Naive thymus-derived CD4-positive, alpha-beta T cell (primary cell): ENCODE measurements at regions not wholly inside any gene's neighbourhood (a gene's known extent, or its start where the extent isn't known, plus 50 kb on each side); places are given as distances from the start of the nearest gene placed in this dataset.

ENCODE experiments used
- ATAC-seq: fragments of 150-1000 bp; cut with Tn5 transposase; 2 replicates; pipeline ENCODE4 v1.10.0; 2021; ENCODE audit warnings: mild to moderate bottlenecking, moderate library complexity
- CTCF ChIA-PET: fragments of 350-600 bp; sonication (Branson Sonifier 250); formaldehyde crosslinking; loops from one replicate; lab custom pipeline; 2021; ENCODE audit warnings: antibody characterized with exemption; lab: Charles Lee
- POLR2A ChIA-PET: fragments of 350-600 bp; sonication (Branson Sonifier 250); formaldehyde crosslinking; loops from one replicate; lab custom pipeline; 2021; ENCODE audit warnings: antibody characterized with exemption, inconsistent platforms; lab: Charles Lee
- DNase-seq, 9 donors: peaks; one replicate each; pipeline versions ENCODE4 v3.0.0 to v3.0.0-alpha.2; 2020 to 2022; ENCODE audit warnings: mixed read lengths in 1 of 9
- H3K27ac ChIP-seq: one replicate; pipeline ENCODE4 v1.7.0; 2013; ENCODE audit warnings: mild to moderate bottlenecking, low read depth, low read length, moderate library complexity
- H3K27me3 ChIP-seq, 2 donors: one replicate each; pipeline ENCODE4 v1.7.0; 2013; ENCODE audit warnings: low read length in 2 of 2, mild to moderate bottlenecking in 2 of 2, moderate library complexity in 2 of 2; ENCODE audit not compliant: control insufficient read depth in 2 of 2, insufficient read depth in 2 of 2
- H3K36me3 ChIP-seq, 3 experiments: 1 replicate in 2 of 3; 2 replicates in 1 of 3; pipeline ENCODE4 v1.7.0; 2013; ENCODE audit warnings: low read length in 3 of 3, mild to moderate bottlenecking in 3 of 3, moderate library complexity in 1 of 3; ENCODE audit not compliant: insufficient read depth in 3 of 3, control insufficient read depth in 2 of 3
- H3K4me1 ChIP-seq, 2 donors: one replicate each; pipeline ENCODE4 v1.7.0; 2013; ENCODE audit warnings: low read length in 2 of 2, mild to moderate bottlenecking in 2 of 2, moderate library complexity in 1 of 2; ENCODE audit not compliant: control insufficient read depth in 2 of 2, insufficient read depth in 2 of 2
- H3K4me3 ChIP-seq: 2 replicates; pipeline ENCODE4 v1.7.0; 2013; ENCODE audit warnings: mild to moderate bottlenecking, low read length
- H3K9me3 ChIP-seq, 3 experiments: 1 replicate in 2 of 3; 2 replicates in 1 of 3; pipeline ENCODE4 v1.7.0; 2013; ENCODE audit warnings: low read length in 3 of 3; ENCODE audit not compliant: control insufficient read depth in 2 of 3
- H3K27ac Mint-ChIP-seq, 9 donors: one replicate each; pipeline ENCODE4 v1.8.0; 2020 to 2022; ENCODE audit warnings: mixed read lengths in 9 of 9, mild to moderate bottlenecking in 8 of 9, moderate library complexity in 5 of 9, inconsistent platforms in 2 of 9
- H3K27me3 Mint-ChIP-seq, 5 donors: one replicate each; pipeline ENCODE4 v1.8.0; 2021 to 2022; ENCODE audit warnings: mixed read lengths in 5 of 5, mild to moderate bottlenecking in 1 of 5
- H3K36me3 Mint-ChIP-seq, 5 donors: one replicate each; pipeline ENCODE4 v1.8.0; 2020 to 2022; ENCODE audit warnings: mixed read lengths in 5 of 5, mild to moderate bottlenecking in 3 of 5, inconsistent platforms in 1 of 5
- H3K4me1 Mint-ChIP-seq, 7 donors: one replicate each; pipeline ENCODE4 v1.8.0; 2020 to 2022; ENCODE audit warnings: mixed read lengths in 7 of 7, mild to moderate bottlenecking in 3 of 7, inconsistent platforms in 1 of 7
- H3K4me3 Mint-ChIP-seq, 10 donors: one replicate each; pipeline ENCODE4 v1.8.0; 2020 to 2022; ENCODE audit warnings: mild to moderate bottlenecking in 10 of 10, mixed read lengths in 10 of 10, moderate library complexity in 6 of 10, inconsistent platforms in 2 of 10
- H3K9me3 Mint-ChIP-seq, 11 donors: one replicate each; pipeline ENCODE4 v1.8.0; 2020 to 2022; ENCODE audit warnings: mixed read lengths in 11 of 11, mild to moderate bottlenecking in 4 of 11, inconsistent platforms in 1 of 11, moderate library complexity in 1 of 11
- intact Hi-C, 2 donors: fragments of 100-400 bp; cut with micrococcal nuclease; formaldehyde crosslinking; loops; one replicate each; pipeline ENCODE4 v1.15.1; 2023

GRCh38 chr3:145370870-145371269, 790.1 kb downstream of the PLOD2 start:
- H3K27ac ChIP-seq: no peak overlapping the region
- intact Hi-C loops: no loop called here
- H3K9me3 ChIP-seq: no peaks in the 10 kb centered on the region
- H3K4me3 Mint-ChIP-seq: no peak overlapping the region
- no peaks in the 10 kb centered on the region for H3K36me3 ChIP-seq
- H3K27me3 ChIP-seq: no peaks in the 10 kb centered on the region
- no peak overlapping the region for H3K27ac Mint-ChIP-seq
- H3K4me3 ChIP-seq: no peak overlapping the region
- no peaks in the 10 kb centered on the region for H3K4me1 Mint-ChIP-seq
- no peaks in the 10 kb centered on the region for H3K27me3 Mint-ChIP-seq
- no peaks in the 10 kb centered on the region for H3K4me1 ChIP-seq
- POLR2A ChIA-PET: no interaction called here
- ATAC-seq (no peak), DNase-seq (no peak)
- CTCF ChIA-PET: no interaction called here
- peaks cover 0 to 11% (median 4%) of the 10 kb centered on the region in 11 donors for H3K9me3 Mint-ChIP-seq
- H3K36me3 Mint-ChIP-seq: no peaks in the 10 kb centered on the region

- no peaks in the 10 kb centered on the region for H3K9me3 ChIP-seq
- Mint-ChIP-seq H3K4me3 (no peak overlapping the region), H3K4me1 (no peaks in the 10 kb centered on the region), H3K27me3 (no peaks in the 10 kb centered on the region), H3K27ac (no peak overlapping the region), H3K9me3 (peaks cover 0 to 17% (median 5%) of the 10 kb centered on the region in 11 donors), H3K36me3 (no peaks in the 10 kb centered on the region)
- DNase-seq (no peak), ATAC-seq (no peak)
- H3K27me3 ChIP-seq: no peaks in the 10 kb centered on the region
- POLR2A ChIA-PET: no interaction called here
- H3K4me1 ChIP-seq: no peaks in the 10 kb centered on the region
- no peaks in the 10 kb centered on the region for H3K36me3 ChIP-seq
- CTCF ChIA-PET: no interaction called here
- H3K4me3 ChIP-seq: no peak overlapping the region
- no peak overlapping the region for H3K27ac ChIP-seq
- intact Hi-C loops: no loop called here
These were observed 783.7 kb downstream of the PLOD2 start for GRCh38 chr3:145377301-145377700.

GRCh38 chr3:145383416-145383815, 777.6 kb downstream of the PLOD2 start:
- H3K4me1 Mint-ChIP-seq: no peaks in the 10 kb centered on the region
- H3K9me3 ChIP-seq: no peaks in the 10 kb centered on the region
- peaks cover 0 to 6% (median 4%) of the 10 kb centered on the region in 11 donors for H3K9me3 Mint-ChIP-seq
- H3K4me3 ChIP-seq: no peak overlapping the region
- H3K27me3 Mint-ChIP-seq: no peaks in the 10 kb centered on the region
- H3K27me3 ChIP-seq: no peaks in the 10 kb centered on the region
- POLR2A ChIA-PET: no interaction called here
- H3K4me3 Mint-ChIP-seq: no peak overlapping the region
- DNase-seq (no peak), ATAC-seq (no peak)
- CTCF ChIA-PET: no interaction called here
- H3K4me1 ChIP-seq: no peaks in the 10 kb centered on the region
- no peaks in the 10 kb centered on the region for H3K36me3 Mint-ChIP-seq
- H3K36me3 ChIP-seq: no peaks in the 10 kb centered on the region
- H3K27ac ChIP-seq: no peak overlapping the region
- intact Hi-C loops: no loop called here
- no peak overlapping the region for H3K27ac Mint-ChIP-seq

- DNase-seq (no peak), ATAC-seq (no peak)
- no peaks in the 10 kb centered on the region for H3K36me3 Mint-ChIP-seq
- Histone ChIP-seq H3K36me3 (no peaks in the 10 kb centered on the region), H3K4me3 (no peak overlapping the region), H3K27ac (no peak overlapping the region), H3K9me3 (no peaks in the 10 kb centered on the region), H3K4me1 (no peaks in the 10 kb centered on the region), H3K27me3 (no peaks in the 10 kb centered on the region)
- no peaks in the 10 kb centered on the region for H3K27me3 Mint-ChIP-seq
- intact Hi-C loops: no loop called here
- peaks cover 0 to 15% (median 5%) of the 10 kb centered on the region in 11 donors for H3K9me3 Mint-ChIP-seq
- CTCF ChIA-PET: no interaction called here
- POLR2A ChIA-PET: no interaction called here
- H3K27ac Mint-ChIP-seq: no peak overlapping the region
- H3K4me1 Mint-ChIP-seq: no peaks in the 10 kb centered on the region
- H3K4me3 Mint-ChIP-seq: no peak overlapping the region
These were observed 776.7 kb downstream of the PLOD2 start for GRCh38 chr3:145384307-145384706.

GRCh38 chr3:145387211-145387610, 773.8 kb downstream of the PLOD2 start:
- Histone ChIP-seq H3K9me3 (no peaks in the 10 kb centered on the region), H3K4me3 (no peak overlapping the region), H3K4me1 (no peaks in the 10 kb centered on the region), H3K27me3 (no peaks in the 10 kb centered on the region), H3K36me3 (no peaks in the 10 kb centered on the region), H3K27ac (no peak overlapping the region)
- ChIA-PET POLR2A (no interaction called here), CTCF (no interaction called here)
- no peak for DNase-seq
- H3K4me3 Mint-ChIP-seq: no peak overlapping the region
- no peaks in the 10 kb centered on the region for H3K4me1 Mint-ChIP-seq
- no peak overlapping the region for H3K27ac Mint-ChIP-seq
- H3K9me3 Mint-ChIP-seq: peaks cover 0 to 17% (median 5%) of the 10 kb centered on the region in 11 donors
- H3K36me3 Mint-ChIP-seq: no peaks in the 10 kb centered on the region
- intact Hi-C loops: no loop called here
- H3K27me3 Mint-ChIP-seq: no peaks in the 10 kb centered on the region
- no peak for ATAC-seq

DNA sequence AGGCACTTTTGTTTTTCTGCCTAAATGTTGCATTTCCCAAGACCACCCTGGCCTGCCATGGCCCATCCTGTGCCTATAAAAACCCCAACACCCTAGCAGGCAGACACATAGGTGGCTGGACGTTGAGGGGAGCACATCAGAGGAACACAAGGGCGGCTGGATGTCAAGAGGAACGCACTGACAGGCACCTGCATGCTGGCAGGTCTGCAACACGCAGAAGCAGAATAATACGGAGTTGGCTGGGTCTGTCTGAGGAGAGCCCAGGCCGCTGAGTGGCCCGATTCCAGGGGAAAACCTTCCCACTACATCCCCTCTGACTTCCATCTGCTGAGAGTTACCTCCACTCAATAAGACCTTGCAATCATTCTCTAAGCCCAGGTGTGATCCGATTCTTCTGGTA, 765.6 kb downstream of the PLOD2 start:
- H3K4me3 ChIP-seq: no peak overlapping the region
- no peak overlapping the region for H3K27ac ChIP-seq
- ChIA-PET CTCF (no interaction called here), POLR2A (no interaction called here)
- no peak overlapping the region for H3K27ac Mint-ChIP-seq
- H3K27me3 Mint-ChIP-seq: no peaks in the 10 kb centered on the region
- H3K4me1 Mint-ChIP-seq: no peaks in the 10 kb centered on the region
- H3K36me3 Mint-ChIP-seq: no peaks in the 10 kb centered on the region
- H3K4me1 ChIP-seq: no peaks in the 10 kb centered on the region
- no peak for ATAC-seq
- no peak overlapping the region for H3K4me3 Mint-ChIP-seq
- no peaks in the 10 kb centered on the region for H3K36me3 ChIP-seq
- no peaks in the 10 kb centered on the region for H3K27me3 ChIP-seq
- no peak for DNase-seq
- peaks cover 0 to 8% (median 1%) of the 10 kb centered on the region in 11 donors for H3K9me3 Mint-ChIP-seq
- intact Hi-C loops: no loop called here
- no peaks in the 10 kb centered on the region for H3K9me3 ChIP-seq

GRCh38 chr3:145411605-145412004, 749.4 kb downstream of the PLOD2 start:
- intact Hi-C loops: no loop called here
- H3K4me1 ChIP-seq: no peaks in the 10 kb centered on the region
- no peak for ATAC-seq
- Mint-ChIP-seq H3K4me1 (no peaks in the 10 kb centered on the region), H3K4me3 (no peak overlapping the region), H3K9me3 (peaks cover 0 to 19% (median 6%) of the 10 kb centered on the region in 11 donors), H3K27me3 (no peaks in the 10 kb centered on the region), H3K27ac (no peak overlapping the region), H3K36me3 (no peaks in the 10 kb centered on the region)
- no peak overlapping the region for H3K27ac ChIP-seq
- ChIA-PET CTCF (no interaction called here), POLR2A (no interaction called here)
- no peak for DNase-seq
- no peak overlapping the region for H3K4me3 ChIP-seq
- no peaks in the 10 kb centered on the region for H3K27me3 ChIP-seq
- no peaks in the 10 kb centered on the region for H3K9me3 ChIP-seq
- H3K36me3 ChIP-seq: no peaks in the 10 kb centered on the region
